ENCODE measurements at regions not wholly inside any gene's neighbourhood (a gene's known extent, or its start where the extent isn't known, plus 50 kb on each side); places are given as distances from the start of the nearest gene placed in this dataset.

GRCh38 chr1:187987236-187987776, 1158.6 kb downstream of the PLA2G4A start:
- peaks cover 4% of the 10 kb centered on the region; the same call in 2 of the 3 replicates for H3K4me1 ChIP-seq
- H3K9me3 ChIP-seq = no peaks in the 10 kb centered on the region
- peak overlapping the region; percentile 45 for H3K4me2 ChIP-seq
- WGBS (ENCODE audit: missing lambda C conversion rate) = 15% methylated on average over 1 of the region's 1 CpG
- H3K4me3 ChIP-seq = no peak overlapping the region
- H3K27ac ChIP-seq = peak overlapping the region in 1 of 2 experiments; percentile 51; a peak in 2 of 6 replicates
- ATAC-seq (no peak), DNase-seq (ENCODE audit: low read depth in 1 of 2, low spot score in 1 of 2) (peak in 1 of 2 experiments; percentile 6), FAIRE-seq (no peak)
- ChIA-PET POLR2A (no interaction called here), CTCF (no interaction called here)
- no peak for TF ChIP-seq ESRRA (IDR thresholded peaks at IDR 0.05; ENCODE audit: borderline replicate concordance, low read length)
- TF ChIP-seq MAFK (IDR thresholded peaks at IDR 0.05; ENCODE audit: partially characterized antibody) = no peak
- TF ChIP-seq ZFP36 (IDR thresholded peaks at IDR 0.05; ENCODE audit: borderline replicate concordance, partially characterized antibody) = no peak
- TF ChIP-seq CHD2 (IDR thresholded peaks at IDR 0.05; ENCODE audit: low read length, partially characterized antibody) = no peak
- no peak for TF ChIP-seq SMC3 (IDR thresholded peaks at IDR 0.05)
- TF ChIP-seq ZC3H11A (IDR thresholded peaks at IDR 0.05) = no peak
- no peak for TF ChIP-seq PBX3 (IDR thresholded peaks at IDR 0.05)
- no peak for TF ChIP-seq HOXB5 (CRISPR knock-in tag; IDR thresholded peaks at IDR 0.05)
- TF ChIP-seq CTCF (IDR thresholded peaks at IDR 0.05) = no peak

GRCh38 chr1:187991944-187992343, 1163.2 kb downstream of the PLA2G4A start:
- ChIA-PET CTCF (no interaction called here), POLR2A (no interaction called here)
- Histone ChIP-seq H3K4me1 (peaks cover 4% of the 10 kb centered on the region; the same call in 2 of the 3 replicates), H3K27ac (no peak overlapping the region), H3K9me3 (no peaks in the 10 kb centered on the region), H3K4me3 (no peak overlapping the region), H3K4me2 (no peak overlapping the region)
- FAIRE-seq (no peak), DNase-seq (ENCODE audit: low read depth in 1 of 2, low spot score in 1 of 2) (no peak), ATAC-seq (no peak)
- TF ChIP-seq TP53 (CRISPR knock-in tag; IDR thresholded peaks at IDR 0.05) (no peak), ELK1 (IDR thresholded peaks at IDR 0.05; ENCODE audit: low read depth, low read length) (no peak), MAX (IDR thresholded peaks at IDR 0.05) (no peak), HES2 (IDR thresholded peaks at IDR 0.05) (no peak), JUN (IDR thresholded peaks at IDR 0.05) (no peak), RCOR1 (IDR thresholded peaks at IDR 0.05; ENCODE audit: low read depth, low read length) (no peak), ESRRA (IDR thresholded peaks at IDR 0.05; ENCODE audit: borderline replicate concordance, low read length) (no peak), RAD21 (conservative IDR thresholded peaks at IDR 0.05 in 1 of 2, IDR thresholded peaks at IDR 0.05 in 1 of 2) (no peak), HOXA7 (CRISPR knock-in tag; IDR thresholded peaks at IDR 0.05) (no peak)

GRCh38 chr1:187996780-187997179, 1168.0 kb downstream of the PLA2G4A start:
- POLR2A ChIA-PET = no interaction called here

More at GRCh38 chr1:187996780-187997179, 1168.0 kb downstream of the PLA2G4A start:
- no peaks in the 10 kb centered on the region for H3K9me3 ChIP-seq
- CTCF ChIA-PET = no interaction called here
- H3K4me2 ChIP-seq = no peak overlapping the region
- TF ChIP-seq HES2 (IDR thresholded peaks at IDR 0.05) (no peak), ZSCAN20 (CRISPR knock-in tag; IDR thresholded peaks at IDR 0.05) (no peak), ELK1 (IDR thresholded peaks at IDR 0.05; ENCODE audit: low read depth, low read length) (no peak), REST (IDR thresholded peaks at IDR 0.05) (no peak), RFX5 (IDR thresholded peaks at IDR 0.05) (no peak), PHF8 (IDR thresholded peaks at IDR 0.05; ENCODE audit: borderline replicate concordance, low read depth) (no peak), MYC (IDR thresholded peaks at IDR 0.05; ENCODE audit: borderline replicate concordance, low read length) (no peak)
- FAIRE-seq (no peak), DNase-seq (ENCODE audit: low read depth in 1 of 2, low spot score in 1 of 2) (no peak), ATAC-seq (no peak)
- no peaks in the 10 kb centered on the region for H3K4me1 ChIP-seq
- no peak overlapping the region for H3K4me3 ChIP-seq
- H3K27ac ChIP-seq = no peak overlapping the region

All from A549 (cell line).